RWPE1 (cell line): ENCODE measurements at regions not wholly inside any gene's neighbourhood (a gene's known extent, or its start where the extent isn't known, plus 50 kb on each side); places are given as distances from the start of the nearest gene placed in this dataset.

Source experiments
- CTCF ChIA-PET: fragments of 350-600 bp; sonication (Branson Sonifier 250); formaldehyde crosslinking; extraction: SDS; loops from one replicate; lab custom pipeline; 2021; lab: Yijun Ruan, JAX
- POLR2A ChIA-PET: fragments of 400-600 bp; formaldehyde crosslinking; extraction: SDS; loops from one replicate; lab custom pipeline; 2020; ENCODE audit warnings: antibody characterized with exemption; ENCODE audit not compliant: low non-redundant PET; lab: Yijun Ruan, JAX
- DNase-seq: peaks from one replicate; pipeline ENCODE4 v3.0.0; 2012; ENCODE audit warnings: low spot score
- H3K27ac ChIP-seq: fragments of 450-650 bp; 2 replicates; pipeline ENCODE4 v1.5.1; 2017
- CTCF ChIP-seq: fragments of 450-650 bp; conservative IDR thresholded peaks from 2 replicates; pipeline ENCODE4 v1.5.1; 2017; ENCODE audit warnings: low read depth, mild to moderate bottlenecking

GRCh38 chr3:127374086-127375010 lies 86.5 kb upstream of the PRR20G start:
- H3K27ac ChIP-seq = no peak overlapping the region
- ChIA-PET POLR2A (no interaction called here), CTCF (interaction anchor here (0.6 to 0.9 kb wide), 6 partner anchors 9 to 720 kb away, joined by 3 to 7 read pairs (median 4); no protein-coding TSS in a partner anchor)
- TF ChIP-seq CTCF = no peak
- no peak for DNase-seq

- no peak overlapping the region for H3K27ac ChIP-seq
- ChIA-PET POLR2A (no interaction called here), CTCF (interaction anchor here (0.6 to 0.8 kb wide), 2 partner anchors 14 to 720 kb away, joined by 4 to 7 read pairs; no protein-coding TSS in a partner anchor)
- DNase-seq = no peak
- no peak for TF ChIP-seq CTCF
Measured at GRCh38 chr3:127373441-127374085, 85.7 kb upstream of the PRR20G start.

GRCh38 chr3:127371846-127372245 lies 84.0 kb upstream of the PRR20G start:
- CTCF ChIA-PET = no interaction called here
- no peak overlapping the region for H3K27ac ChIP-seq
- TF ChIP-seq CTCF = no peak
- no peak for DNase-seq
- POLR2A ChIA-PET = no interaction called here

DNA sequence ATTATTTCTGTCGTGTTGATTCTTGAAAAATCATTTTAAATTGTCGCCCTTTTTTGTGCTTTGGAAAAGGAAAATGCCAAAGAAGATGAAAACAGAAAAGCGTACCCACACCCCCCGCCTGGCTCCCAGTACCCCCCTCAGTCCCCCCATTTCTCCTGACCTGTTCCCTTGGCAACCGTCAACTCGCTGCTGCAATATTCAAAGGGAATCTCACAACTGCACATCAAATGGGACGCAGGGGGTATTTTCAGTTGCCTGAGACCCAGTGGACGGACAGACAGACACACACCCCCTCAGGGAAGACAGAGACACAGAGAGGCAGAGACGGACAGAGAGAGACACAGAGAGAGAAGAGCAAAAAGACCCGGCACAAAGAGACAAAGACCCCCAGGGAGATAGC lies 83.5 kb upstream of the PRR20G start:
- no peak overlapping the region for H3K27ac ChIP-seq
- no peak for TF ChIP-seq CTCF
- POLR2A ChIA-PET = no interaction called here
- CTCF ChIA-PET = no interaction called here
- no peak for DNase-seq

- H3K27ac ChIP-seq = no peak overlapping the region
- no peak for TF ChIP-seq CTCF
- DNase-seq = no peak
- ChIA-PET POLR2A (no interaction called here), CTCF (interaction anchor here (0.6 kb wide), 1 partner anchor 15 kb away, joined by 4 read pairs; no protein-coding TSS in a partner anchor)
Measured at GRCh38 chr3:127370906-127371305, 83.1 kb upstream of the PRR20G start.

- TF ChIP-seq CTCF = no peak
- no peak for DNase-seq
- CTCF ChIA-PET = interaction anchor here (0.8 kb wide), 1 partner anchor 21 kb away, joined by 3 read pairs; no protein-coding TSS in a partner anchor
Measured at GRCh38 chr3:127369356-127369935, 81.6 kb upstream of the PRR20G start.

More at GRCh38 chr3:127369356-127369935, 81.6 kb upstream of the PRR20G start:
- H3K27ac ChIP-seq = no peak overlapping the region
- POLR2A ChIA-PET = no interaction called here
